Gastroesophageal sphincter (tissue), 4 donors: ENCODE measurements at regions not wholly inside any gene's neighbourhood (a gene's known extent, or its start where the extent isn't known, plus 50 kb on each side); places are given as distances from the start of the nearest gene placed in this dataset.

ENCODE experiments used
- ATAC-seq: fragments of 150-250 bp; one replicate; pipeline ENCODE4 v1.9.1; 2016; ENCODE audit warnings: mild to moderate bottlenecking, moderate library complexity
- H3K27ac ChIP-seq, 4 donors: fragments of 200-600 bp; sonication (generic) in 3 of 4; 1 replicate in 3 of 4; 2 replicates in 1 of 4; pipeline ENCODE4 v1.5.1; 2016 to 2019
- H3K27me3 ChIP-seq: fragments of 200-600 bp; sonication (generic); one replicate; pipeline ENCODE4 v1.5.1; 2019
- H3K36me3 ChIP-seq, 2 donors: fragments of 200-600 bp; sonication (generic); one replicate each; pipeline ENCODE4 v1.5.1; 2019; ENCODE audit warnings: control low read depth in 1 of 2
- H3K4me1 ChIP-seq, 3 donors: fragments of 200-600 bp; sonication (generic); 1 replicate in 2 of 3; 2 replicates in 1 of 3; pipeline ENCODE4 v1.5.1; 2016 to 2019; ENCODE audit warnings: control low read depth in 2 of 3
- H3K4me3 ChIP-seq, 2 donors: fragments of 200-600 bp; sonication (generic); one replicate each; pipeline ENCODE4 v1.5.1; 2019; ENCODE audit warnings: mild to moderate bottlenecking in 1 of 2, moderate library complexity in 1 of 2
- H3K9me3 ChIP-seq, 3 donors: fragments of 200-600 bp; sonication (generic); one replicate each; pipeline ENCODE4 v1.5.1; 2017 to 2019; ENCODE audit warnings: control low read depth in 2 of 3
- CTCF ChIP-seq, 4 experiments: fragments of 200-600 bp in 2 of 4; fragments of 450-650 bp in 2 of 4; sonication (generic) in 1 of 4; IDR thresholded peaks; one replicate each; pipeline ENCODE4 v1.5.1; 2017 to 2019; ENCODE audit warnings: antibody characterized with exemption in 4 of 4, mild to moderate bottlenecking in 2 of 4, moderate library complexity in 2 of 4
- EP300 ChIP-seq: sonication (generic); formaldehyde crosslinking; IDR thresholded peaks from one replicate; pipeline ENCODE4 v1.6.1; 2017; ENCODE audit warnings: antibody characterized with exemption, mild to moderate bottlenecking
- POLR2A ChIP-seq, 2 donors: fragments of 450-650 bp; IDR thresholded peaks; one replicate each; pipeline ENCODE4 v1.6.1; 2017; ENCODE audit warnings: antibody characterized with exemption in 2 of 2, mild to moderate bottlenecking in 2 of 2, moderate library complexity in 1 of 2
- POLR2AphosphoS5 ChIP-seq: sonication (generic); formaldehyde crosslinking; IDR thresholded peaks from one replicate; pipeline ENCODE4 v1.6.1; 2017; ENCODE audit warnings: antibody characterized with exemption
- WGBS, 2 donors: methylation state at CpG; one replicate each; pipeline ENCODE4 v1.1.5; 2018; ENCODE audit warnings: low coverage in 1 of 2; 5-methylcytosine and 5-hydroxymethylcytosine counted together

- Histone ChIP-seq H3K9me3 (no peaks in the 10 kb centered on the region), H3K27ac (no peak overlapping the region), H3K4me3 (no peak overlapping the region), H3K4me1 (no peaks in the 10 kb centered on the region), H3K36me3 (no peaks in the 10 kb centered on the region), H3K27me3 (peaks cover 29% of the 10 kb centered on the region)
- no peak for TF ChIP-seq EP300
- TF ChIP-seq CTCF (IDR thresholded peaks at IDR 0.05) = no peak
- no peak for TF ChIP-seq POLR2A (IDR thresholded peaks at IDR 0.05)
- no peak for TF ChIP-seq POLR2AphosphoS5
- no peak for ATAC-seq
- WGBS, 2 donors = 100% methylated on average over 2 of the region's 2 CpGs; no CpG with 5 or more reads in 1 of the 2 donors
Observed at GRCh38 chr9:126204708-126205225, 121.9 kb upstream of the MVB12B start.

- H3K36me3 ChIP-seq = no peaks in the 10 kb centered on the region
- WGBS, 2 donors = 67 to 80% methylated on average over 1 to 3 of the region's 7 CpGs
- H3K27me3 ChIP-seq = peaks cover 29% of the 10 kb centered on the region
- no peak overlapping the region for H3K27ac ChIP-seq
- ATAC-seq = no peak
- H3K4me3 ChIP-seq = no peak overlapping the region
- no peak for TF ChIP-seq POLR2AphosphoS5
- no peak for TF ChIP-seq POLR2A (IDR thresholded peaks at IDR 0.05)
- no peak for TF ChIP-seq CTCF (IDR thresholded peaks at IDR 0.05)
- TF ChIP-seq EP300 = no peak
- H3K9me3 ChIP-seq = no peaks in the 10 kb centered on the region
- H3K4me1 ChIP-seq = no peaks in the 10 kb centered on the region
Observed at GRCh38 chr9:126205265-126205664, 121.4 kb upstream of the MVB12B start.

GRCh38 chr9:126205845-126206498 lies 120.7 kb upstream of the MVB12B start:
- TF ChIP-seq EP300 (no peak), POLR2AphosphoS5 (no peak), CTCF (IDR thresholded peaks at IDR 0.05) (no peak), POLR2A (IDR thresholded peaks at IDR 0.05) (no peak)
- no peak for ATAC-seq
- Histone ChIP-seq H3K27me3 (peaks cover 29% of the 10 kb centered on the region), H3K27ac (no peak overlapping the region), H3K4me1 (no peaks in the 10 kb centered on the region), H3K4me3 (no peak overlapping the region), H3K36me3 (no peaks in the 10 kb centered on the region), H3K9me3 (no peaks in the 10 kb centered on the region)
- 20 to 86% methylated on average over 1 to 5 of the region's 22 CpGs for WGBS, 2 donors

GRCh38 chr9:126207256-126207655 lies 119.4 kb upstream of the MVB12B start:
- H3K27me3 ChIP-seq = peaks cover 29% of the 10 kb centered on the region
- no peaks in the 10 kb centered on the region for H3K4me1 ChIP-seq
- TF ChIP-seq EP300 = no peak
- TF ChIP-seq POLR2AphosphoS5 = no peak
- no peak for TF ChIP-seq POLR2A (IDR thresholded peaks at IDR 0.05)
- no peak for TF ChIP-seq CTCF (IDR thresholded peaks at IDR 0.05)
- no peak for ATAC-seq
- WGBS, 2 donors = 71% methylated on average over 1 of the region's 5 CpGs; no CpG with 5 or more reads in 1 of the 2 donors
- no peak overlapping the region for H3K4me3 ChIP-seq
- no peak overlapping the region for H3K27ac ChIP-seq
- no peaks in the 10 kb centered on the region for H3K36me3 ChIP-seq
- peaks cover 0 to 7% (median 0%) of the 10 kb centered on the region in 3 donors for H3K9me3 ChIP-seq

GRCh38 chr9:126208216-126208758 lies 118.3 kb upstream of the MVB12B start:
- WGBS, 2 donors = 92% methylated on average over 3 of the region's 3 CpGs
- H3K9me3 ChIP-seq = peaks cover 0 to 18% (median 0%) of the 10 kb centered on the region in 3 donors
- no peak for ATAC-seq

More at GRCh38 chr9:126208216-126208758, 118.3 kb upstream of the MVB12B start:
- TF ChIP-seq EP300 (no peak), CTCF (IDR thresholded peaks at IDR 0.05) (no peak)
- Histone ChIP-seq H3K4me1 (no peaks in the 10 kb centered on the region), H3K27me3 (peaks cover 29% of the 10 kb centered on the region), H3K36me3 (no peaks in the 10 kb centered on the region), H3K27ac (no peak overlapping the region), H3K4me3 (no peak overlapping the region)
